ENCODE measurements at regions not wholly inside any gene's neighbourhood (a gene's known extent, or its start where the extent isn't known, plus 50 kb on each side); places are given as distances from the start of the nearest gene placed in this dataset.

- H3K9me1 ChIP-seq (replicated peaks; ENCODE audit: control insufficient read depth, extremely low read depth, insufficient read depth, low read length), result no peaks in the 10 kb centered on the region
- DNase-seq (ENCODE audit: low read depth, low spot score), result no peak
- TF ChIP-seq MYC (IDR thresholded peaks at IDR 0.05; ENCODE audit: low read depth, low read length), result no peak
- no peak for TF ChIP-seq JUN (IDR thresholded peaks at IDR 0.05; ENCODE audit: borderline replicate concordance, insufficient read depth, insufficient read length, low read depth)
- no peak for TF ChIP-seq FOS (IDR thresholded peaks at IDR 0.05; ENCODE audit: borderline replicate concordance, insufficient read depth, low read length)
- TF ChIP-seq CTCF (IDR thresholded peaks at IDR 0.05; ENCODE audit: extremely low read depth in 1 of 2, insufficient read depth in 1 of 2, low read depth in 1 of 2, low read length in 2 of 2), result no peak
- no peak for TF ChIP-seq GATA2 (IDR thresholded peaks at IDR 0.05; ENCODE audit: insufficient read depth, insufficient read length, low read depth, low read length)
- TF ChIP-seq, protein P1, sequence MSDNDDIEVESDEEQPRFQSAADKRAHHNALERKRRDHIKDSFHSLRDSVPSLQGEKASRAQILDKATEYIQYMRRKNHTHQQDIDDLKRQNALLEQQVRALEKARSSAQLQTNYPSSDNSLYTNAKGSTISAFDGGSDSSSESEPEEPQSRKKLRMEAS (IDR thresholded peaks at IDR 0.05; ENCODE audit: insufficient read depth, insufficient read length), result no peak
- no peak overlapping the region for H3K27ac ChIP-seq (ENCODE audit: insufficient read depth, low read depth, low read length)
- ChIA-PET POLR2A (no interaction called here), CTCF (no interaction called here)
- peaks cover 5% of the 10 kb centered on the region for H3K9me3 ChIP-seq (replicated peaks; ENCODE audit: control insufficient read depth, insufficient read depth, low read length)
- no peak overlapping the region for H2AFZ ChIP-seq (ENCODE audit: low read depth, low read length)
- no peak for FAIRE-seq
- H3K4me3 ChIP-seq (replicated peaks in 1 of 3; ENCODE audit: insufficient read depth in 1 of 3, low read depth in 1 of 3, low read length in 3 of 3), result no peak overlapping the region
- no peaks in the 10 kb centered on the region for H3K4me1 ChIP-seq (ENCODE audit: control insufficient read depth, extremely low read depth, insufficient read depth, low read length)
- H3K36me3 ChIP-seq (ENCODE audit: control insufficient read depth in 2 of 2, extremely low read depth in 1 of 2, insufficient read depth in 2 of 2, low read length in 2 of 2), result no peaks in the 10 kb centered on the region
- no peaks in the 10 kb centered on the region for H3K79me2 ChIP-seq (ENCODE audit: control insufficient read depth, insufficient read depth, low read length)
- no peak overlapping the region for H3K9ac ChIP-seq (replicated peaks; ENCODE audit: extremely low read depth, insufficient read depth, low read length)
- dilution Hi-C loops (cut with MboI; ENCODE audit: extremely low pct_ligation_motif_present, low sequenced_read_pairs) (no loop called here), intact Hi-C loops (cut with micrococcal nuclease) (no loop called here)
- H4K20me1 ChIP-seq (replicated peaks; ENCODE audit: control insufficient read depth, extremely low read depth, insufficient read depth, low read length), result no peaks in the 10 kb centered on the region
- H3K4me2 ChIP-seq (ENCODE audit: insufficient read depth, low read length), result no peak overlapping the region
- no TSS peak for BruUV-seq (replicated peaks)
- no peaks in the 10 kb centered on the region for H3K27me3 ChIP-seq (ENCODE audit: control insufficient read depth in 2 of 2, insufficient read depth in 2 of 2, low read length in 2 of 2)
Measured at GRCh38 chr13:47218611-47219010, 321.8 kb upstream of the HTR2A start.
